RWPE1 (cell line): ENCODE measurements at regions not wholly inside any gene's neighbourhood (a gene's known extent, or its start where the extent isn't known, plus 50 kb on each side); places are given as distances from the start of the nearest gene placed in this dataset.
"Not testable (repeated sequence)": the region's sequence is repeated elsewhere in the genome, so short reads cannot be mapped to it uniquely, and the experiment has no call there.

Experiments
- CTCF ChIA-PET: fragments of 350-600 bp; sonication (Branson Sonifier 250); formaldehyde crosslinking; extraction: SDS; loops from one replicate; lab custom pipeline; 2021; lab: Yijun Ruan, JAX
- POLR2A ChIA-PET: fragments of 400-600 bp; formaldehyde crosslinking; extraction: SDS; loops from one replicate; lab custom pipeline; 2020; ENCODE audit warnings: antibody characterized with exemption; ENCODE audit not compliant: low non-redundant PET; lab: Yijun Ruan, JAX
- DNase-seq: peaks from one replicate; pipeline ENCODE4 v3.0.0; 2012; ENCODE audit warnings: low spot score
- H3K27ac ChIP-seq: fragments of 450-650 bp; 2 replicates; pipeline ENCODE4 v1.5.1; 2017
- TF ChIP-seq, protein P1 (sequence below): fragments of 450-650 bp; conservative IDR thresholded peaks from 2 replicates; pipeline ENCODE4 v1.5.1; 2017; ENCODE audit warnings: low read depth, mild to moderate bottlenecking

DNA sequence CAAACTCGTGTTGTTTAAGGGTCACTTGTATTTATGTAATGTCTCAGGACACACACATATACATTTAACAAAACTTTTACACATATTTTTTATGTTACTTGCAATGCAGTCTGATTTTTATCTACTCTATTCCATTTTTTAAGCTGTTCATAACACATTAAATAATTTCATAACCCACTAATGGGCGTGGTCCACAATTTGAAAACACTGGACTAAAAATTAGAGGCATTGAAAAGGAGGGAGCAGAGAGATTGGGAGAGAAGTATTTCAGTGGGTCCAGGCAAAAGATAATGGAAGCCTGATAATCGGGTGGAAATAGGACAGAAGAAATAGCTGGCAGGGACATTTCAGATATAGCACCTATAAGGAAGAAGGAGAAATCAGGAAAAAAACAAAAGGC lies 597.3 kb upstream of the CLINT1 start:
- ChIA-PET CTCF (no interaction called here), POLR2A (no interaction called here)
- TF ChIP-seq, protein P1, sequence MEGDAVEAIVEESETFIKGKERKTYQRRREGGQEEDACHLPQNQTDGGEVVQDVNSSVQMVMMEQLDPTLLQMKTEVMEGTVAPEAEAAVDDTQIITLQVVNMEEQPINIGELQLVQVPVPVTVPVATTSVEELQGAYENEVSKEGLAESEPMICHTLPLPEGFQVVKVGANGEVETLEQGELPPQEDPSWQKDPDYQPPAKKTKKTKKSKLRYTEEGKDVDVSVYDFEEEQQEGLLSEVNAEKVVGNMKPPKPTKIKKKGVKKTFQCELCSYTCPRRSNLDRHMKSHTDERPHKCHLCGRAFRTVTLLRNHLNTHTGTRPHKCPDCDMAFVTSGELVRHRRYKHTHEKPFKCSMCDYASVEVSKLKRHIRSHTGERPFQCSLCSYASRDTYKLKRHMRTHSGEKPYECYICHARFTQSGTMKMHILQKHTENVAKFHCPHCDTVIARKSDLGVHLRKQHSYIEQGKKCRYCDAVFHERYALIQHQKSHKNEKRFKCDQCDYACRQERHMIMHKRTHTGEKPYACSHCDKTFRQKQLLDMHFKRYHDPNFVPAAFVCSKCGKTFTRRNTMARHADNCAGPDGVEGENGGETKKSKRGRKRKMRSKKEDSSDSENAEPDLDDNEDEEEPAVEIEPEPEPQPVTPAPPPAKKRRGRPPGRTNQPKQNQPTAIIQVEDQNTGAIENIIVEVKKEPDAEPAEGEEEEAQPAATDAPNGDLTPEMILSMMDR, result no peak
- no peak overlapping the region for H3K27ac ChIP-seq
- no peak for DNase-seq

- TF ChIP-seq, protein P1, result no peak
- no peak overlapping the region for H3K27ac ChIP-seq
- CTCF ChIA-PET, result interaction anchor here (0.6 kb wide), 1 partner anchor 223 kb away, joined by 7 read pairs; no protein-coding TSS in a partner anchor
- POLR2A ChIA-PET, result no interaction called here
- DNase-seq, result no peak
Observed at GRCh38 chr5:158451993-158452672, 593.2 kb upstream of the CLINT1 start.

DNA sequence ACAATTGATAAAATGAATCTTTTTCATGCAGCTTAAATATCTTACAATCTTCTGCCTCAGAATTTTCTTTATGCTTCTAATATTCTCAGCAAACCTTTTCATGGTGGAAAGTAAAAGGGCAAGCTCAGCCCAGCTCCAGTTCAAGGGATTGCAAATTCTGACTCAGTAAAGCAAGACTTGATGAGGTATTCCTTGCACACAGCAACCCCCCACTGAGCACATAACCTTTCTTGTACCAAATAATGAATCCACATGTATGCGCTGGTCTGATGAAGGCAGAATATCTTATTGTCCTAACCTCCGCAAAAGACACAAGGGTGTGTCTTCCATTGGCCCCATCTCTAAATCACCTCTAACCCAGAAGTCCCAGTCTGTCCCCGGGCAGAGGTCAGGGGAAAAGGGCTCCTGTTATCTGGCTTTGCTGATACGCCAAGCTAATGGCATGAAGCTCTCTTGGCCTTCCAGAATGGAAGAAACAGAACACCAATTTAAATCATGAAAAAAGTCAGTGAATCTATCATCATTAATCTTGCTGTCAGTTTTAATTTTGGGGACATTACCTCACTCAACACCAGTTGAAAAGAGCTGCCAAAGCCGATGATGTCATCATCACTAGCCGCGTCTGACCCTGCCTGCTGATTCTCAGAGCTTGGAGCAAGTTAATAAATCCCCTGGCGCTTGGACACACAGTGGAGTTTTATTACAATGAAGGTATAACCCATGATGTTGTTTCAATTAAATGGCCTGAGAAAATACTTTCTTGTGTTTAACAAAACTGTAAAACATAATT lies 592.5 kb upstream of the CLINT1 start:
- CTCF ChIA-PET, result interaction anchor here (0.8 kb wide), 1 partner anchor 69 kb away, joined by 3 read pairs; no protein-coding TSS in a partner anchor
- no peak for DNase-seq
- H3K27ac ChIP-seq, result no peak overlapping the region
- TF ChIP-seq, protein P1, result no peak
- POLR2A ChIA-PET, result no interaction called here

GRCh38 chr5:158450751-158451171 lies 591.8 kb upstream of the CLINT1 start:
- TF ChIP-seq, protein P1, result no peak
- ChIA-PET POLR2A (no interaction called here), CTCF (interaction anchor here (0.8 kb wide), 1 partner anchor 70 kb away, joined by 3 read pairs; no protein-coding TSS in a partner anchor)
- no peak overlapping the region for H3K27ac ChIP-seq
- DNase-seq, result no peak

DNA sequence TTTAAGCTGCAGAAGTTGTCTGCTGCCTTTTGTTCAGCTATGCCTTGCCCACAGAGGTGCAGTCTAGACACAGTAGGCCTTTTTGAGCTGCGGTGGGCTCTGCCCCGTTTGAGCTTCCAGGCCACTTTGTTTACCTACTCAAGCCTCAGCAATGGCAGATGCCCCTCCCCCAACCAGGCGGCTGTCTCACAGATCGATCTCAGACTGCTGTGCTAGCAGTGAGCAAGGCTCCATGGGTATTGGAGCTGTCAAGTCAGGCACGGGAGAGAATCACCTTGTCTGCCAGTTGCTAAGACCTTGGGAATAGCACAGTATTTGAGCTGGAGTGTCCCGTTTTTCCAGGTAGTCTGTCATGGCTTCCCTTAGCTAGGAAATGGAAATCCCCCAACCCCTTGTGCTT lies 587.8 kb upstream of the CLINT1 start:
- H3K27ac ChIP-seq, POLR2A ChIA-PET, DNase-seq: not testable (repeated sequence)
- CTCF ChIA-PET, result interaction anchor here (0.7 kb wide), 1 partner anchor 120 kb away, joined by 3 read pairs; no protein-coding TSS in a partner anchor

GRCh38 chr5:158439204-158439603 lies 580.3 kb upstream of the CLINT1 start:
- DNase-seq, result not testable (repeated sequence)

GRCh38 chr5:158436271-158437065 lies 577.5 kb upstream of the CLINT1 start:
- ChIA-PET CTCF (no interaction called here), POLR2A (no interaction called here)
- no peak for DNase-seq
- TF ChIP-seq, protein P1, result no peak
- H3K27ac ChIP-seq, result no peak overlapping the region

More at GRCh38 chr5:158439204-158439603, 580.3 kb upstream of the CLINT1 start:
- POLR2A ChIA-PET, H3K27ac ChIP-seq, CTCF ChIA-PET: not testable (repeated sequence)
